Testis (tissue), 2 donors: ENCODE measurements at regions not wholly inside any gene's neighbourhood (a gene's known extent, or its start where the extent isn't known, plus 50 kb on each side); places are given as distances from the start of the nearest gene placed in this dataset.

Experiments
- DNase-seq: peaks from one replicate; pipeline ENCODE4 v3.0.0-alpha.2; 2019
- H3K27ac ChIP-seq, 2 donors: fragments of 200-600 bp; sonication (generic); one replicate each; pipeline ENCODE4 v1.5.1; 2019
- H3K27me3 ChIP-seq: fragments of 200-600 bp; sonication (generic); one replicate; pipeline ENCODE4 v1.5.1; 2019
- H3K36me3 ChIP-seq: fragments of 200-600 bp; sonication (generic); one replicate; pipeline ENCODE4 v1.5.1; 2017; ENCODE audit warnings: low read depth; ENCODE audit errors: missing control alignments
- H3K4me1 ChIP-seq: fragments of 200-600 bp; sonication (generic); one replicate; pipeline ENCODE4 v1.5.1; 2019
- H3K4me3 ChIP-seq, 2 donors: fragments of 200-600 bp; sonication (generic); one replicate each; pipeline ENCODE4 v1.5.1; 2017 to 2019
- H3K9me3 ChIP-seq: fragments of 200-600 bp; sonication (generic); one replicate; pipeline ENCODE4 v1.5.1; 2017
- POLR2A ChIP-seq: fragments of 450-650 bp; IDR thresholded peaks from one replicate; pipeline ENCODE4 v1.6.1; 2017; ENCODE audit warnings: antibody characterized with exemption, mild to moderate bottlenecking, moderate library complexity
- WGBS, 2 donors: methylation state at CpG; one replicate each; pipeline ENCODE4 v1.1.5; 2018; 5-methylcytosine and 5-hydroxymethylcytosine counted together
- intact Hi-C: fragments of 100-400 bp; cut with DNase I; formaldehyde crosslinking; loops from one replicate; pipeline ENCODE4 v1.15.1; 2023; ENCODE audit warnings: low total_unique reads
- TF ChIP-seq, protein P1 (sequence below), 3 experiments: fragments of 450-650 bp in 2 of 3; fragments of 200-600 bp in 1 of 3; sonication (generic) in 1 of 3; IDR thresholded peaks; one replicate each; pipeline ENCODE4 v1.5.1; 2016 to 2019; ENCODE audit warnings: antibody characterized with exemption in 3 of 3, mild to moderate bottlenecking in 2 of 3, moderate library complexity in 1 of 3

- TF ChIP-seq, protein P1, sequence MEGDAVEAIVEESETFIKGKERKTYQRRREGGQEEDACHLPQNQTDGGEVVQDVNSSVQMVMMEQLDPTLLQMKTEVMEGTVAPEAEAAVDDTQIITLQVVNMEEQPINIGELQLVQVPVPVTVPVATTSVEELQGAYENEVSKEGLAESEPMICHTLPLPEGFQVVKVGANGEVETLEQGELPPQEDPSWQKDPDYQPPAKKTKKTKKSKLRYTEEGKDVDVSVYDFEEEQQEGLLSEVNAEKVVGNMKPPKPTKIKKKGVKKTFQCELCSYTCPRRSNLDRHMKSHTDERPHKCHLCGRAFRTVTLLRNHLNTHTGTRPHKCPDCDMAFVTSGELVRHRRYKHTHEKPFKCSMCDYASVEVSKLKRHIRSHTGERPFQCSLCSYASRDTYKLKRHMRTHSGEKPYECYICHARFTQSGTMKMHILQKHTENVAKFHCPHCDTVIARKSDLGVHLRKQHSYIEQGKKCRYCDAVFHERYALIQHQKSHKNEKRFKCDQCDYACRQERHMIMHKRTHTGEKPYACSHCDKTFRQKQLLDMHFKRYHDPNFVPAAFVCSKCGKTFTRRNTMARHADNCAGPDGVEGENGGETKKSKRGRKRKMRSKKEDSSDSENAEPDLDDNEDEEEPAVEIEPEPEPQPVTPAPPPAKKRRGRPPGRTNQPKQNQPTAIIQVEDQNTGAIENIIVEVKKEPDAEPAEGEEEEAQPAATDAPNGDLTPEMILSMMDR (IDR thresholded peaks at IDR 0.05), result no peak
- no peak for TF ChIP-seq POLR2A
- no peaks in the 10 kb centered on the region for H3K27me3 ChIP-seq
- DNase-seq, result no peak
- H3K36me3 ChIP-seq, result no peaks in the 10 kb centered on the region
- WGBS, 2 donors, result 45 to 50% methylated on average over 1 of the region's 1 CpG
- intact Hi-C loops, result no loop called here
- no peaks in the 10 kb centered on the region for H3K4me1 ChIP-seq
- no peaks in the 10 kb centered on the region for H3K9me3 ChIP-seq
- H3K4me3 ChIP-seq, result no peak overlapping the region
- H3K27ac ChIP-seq, result no peak overlapping the region
Measured at GRCh38 chrX:45843518-45843917, 642.8 kb upstream of the DIPK2B start.

GRCh38 chrX:45842926-45843315, 642.2 kb upstream of the DIPK2B start:
- WGBS, 2 donors, result 70 to 79% methylated on average over 1 of the region's 1 CpG
- Histone ChIP-seq H3K4me1 (no peaks in the 10 kb centered on the region), H3K4me3 (no peak overlapping the region), H3K9me3 (no peaks in the 10 kb centered on the region), H3K27ac (no peak overlapping the region), H3K36me3 (no peaks in the 10 kb centered on the region), H3K27me3 (no peaks in the 10 kb centered on the region)
- DNase-seq, result no peak
- intact Hi-C loops, result no loop called here
- TF ChIP-seq, protein P1 (IDR thresholded peaks at IDR 0.05), result no peak
- TF ChIP-seq POLR2A, result no peak

GRCh38 chrX:45842207-45842925, 641.7 kb upstream of the DIPK2B start:
- no peak overlapping the region for H3K27ac ChIP-seq

DNA sequence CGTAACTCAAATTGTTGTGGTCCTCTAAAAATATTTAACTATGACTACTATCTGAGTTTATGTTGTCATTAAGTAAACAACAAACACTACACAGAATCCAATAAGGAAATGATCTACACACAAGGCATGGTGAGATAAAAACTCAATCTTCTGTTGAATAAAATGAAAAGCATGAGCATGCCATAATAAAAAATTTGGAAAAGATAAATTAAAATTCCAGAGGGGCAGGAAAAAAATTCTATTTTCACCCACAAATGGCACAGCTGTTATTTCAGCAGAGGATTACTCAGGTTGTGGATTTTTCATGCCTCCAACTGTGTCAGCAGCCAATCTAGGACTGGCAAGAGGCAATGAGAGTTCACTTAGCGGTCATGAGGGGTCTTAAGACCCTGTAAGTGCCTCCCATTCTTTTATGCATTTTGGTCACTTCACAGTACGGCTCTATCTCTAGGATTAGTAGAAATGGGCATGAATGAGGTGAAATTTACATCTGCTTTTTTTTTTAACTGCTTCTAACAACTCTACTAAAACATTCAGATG, 639.8 kb upstream of the DIPK2B start:
- H3K36me3 ChIP-seq, result no peaks in the 10 kb centered on the region
- whole genome bisulfite sequencing, 2 donors, result 77 to 88% methylated on average over 2 to 3 of the region's 3 CpGs
- no peak for TF ChIP-seq POLR2A
- TF ChIP-seq, protein P1 (IDR thresholded peaks at IDR 0.05), result no peak
- no peak overlapping the region for H3K27ac ChIP-seq
- intact Hi-C loops, result no loop called here
- DNase-seq, result no peak
- H3K9me3 ChIP-seq, result no peaks in the 10 kb centered on the region
- no peaks in the 10 kb centered on the region for H3K4me1 ChIP-seq
- H3K27me3 ChIP-seq, result no peaks in the 10 kb centered on the region
- no peak overlapping the region for H3K4me3 ChIP-seq

More at GRCh38 chrX:45842207-45842925, 641.7 kb upstream of the DIPK2B start:
- TF ChIP-seq, protein P1 (IDR thresholded peaks at IDR 0.05), result no peak
- TF ChIP-seq POLR2A, result no peak
- Histone ChIP-seq H3K9me3 (no peaks in the 10 kb centered on the region), H3K4me1 (no peaks in the 10 kb centered on the region), H3K36me3 (no peaks in the 10 kb centered on the region), H3K27me3 (no peaks in the 10 kb centered on the region), H3K4me3 (no peak overlapping the region)
- 47 to 63% methylated on average over 2 of the region's 2 CpGs for WGBS, 2 donors
- DNase-seq, result no peak
- intact Hi-C loops, result no loop called here

DNA sequence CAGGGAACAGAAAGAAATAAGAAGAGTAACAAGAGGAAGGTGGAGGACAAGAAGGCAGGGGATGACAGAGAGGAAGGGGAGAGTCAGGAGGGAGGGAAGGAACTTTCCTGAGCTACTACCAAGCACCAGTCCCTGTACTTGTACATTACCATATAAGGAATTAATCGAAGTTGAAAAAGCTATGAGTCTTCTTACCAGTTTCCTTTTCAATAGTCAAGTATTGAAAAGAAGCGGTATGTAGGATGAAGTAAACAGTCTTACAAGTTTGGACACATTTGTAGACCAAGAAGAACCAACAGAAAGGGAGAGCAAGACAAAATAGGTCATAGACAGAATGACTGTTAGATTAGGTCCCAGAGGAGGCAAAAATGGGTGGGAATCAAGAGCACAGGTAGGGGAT, 629.7 kb upstream of the DIPK2B start:
- no peak for TF ChIP-seq POLR2A
- TF ChIP-seq, protein P1 (IDR thresholded peaks at IDR 0.05), result no peak
- H3K9me3 ChIP-seq, result no peaks in the 10 kb centered on the region
- no peaks in the 10 kb centered on the region for H3K27me3 ChIP-seq
- intact Hi-C loops, result no loop called here
- WGBS, 2 donors, result 93 to 100% methylated on average over 1 to 2 of the region's 2 CpGs
- no peak overlapping the region for H3K4me3 ChIP-seq
- no peak overlapping the region for H3K27ac ChIP-seq
- H3K4me1 ChIP-seq, result no peaks in the 10 kb centered on the region
- no peak for DNase-seq
- H3K36me3 ChIP-seq, result no peaks in the 10 kb centered on the region
